GM18951 (cell line): ENCODE measurements at regions not wholly inside any gene's neighbourhood (a gene's known extent, or its start where the extent isn't known, plus 50 kb on each side); places are given as distances from the start of the nearest gene placed in this dataset.

ENCODE experiments used
- POLR2A ChIP-seq: IDR thresholded peaks from 4 replicates; pipeline ENCODE4 v1.6.1; 2011; ENCODE audit warnings: mild to moderate bottlenecking; ENCODE audit not compliant: insufficient read length, insufficient read depth; ENCODE audit errors: extremely low read depth
- in situ Hi-C: fragments of 300-500 bp; cut with MboI; formaldehyde crosslinking; loops from one replicate; pipeline ENCODE4 v1.12.0; 2022; ENCODE audit warnings: low sequenced_read_pairs, mixed read lengths, inconsistent platforms; ENCODE audit not compliant: unreplicated experiment

DNA sequence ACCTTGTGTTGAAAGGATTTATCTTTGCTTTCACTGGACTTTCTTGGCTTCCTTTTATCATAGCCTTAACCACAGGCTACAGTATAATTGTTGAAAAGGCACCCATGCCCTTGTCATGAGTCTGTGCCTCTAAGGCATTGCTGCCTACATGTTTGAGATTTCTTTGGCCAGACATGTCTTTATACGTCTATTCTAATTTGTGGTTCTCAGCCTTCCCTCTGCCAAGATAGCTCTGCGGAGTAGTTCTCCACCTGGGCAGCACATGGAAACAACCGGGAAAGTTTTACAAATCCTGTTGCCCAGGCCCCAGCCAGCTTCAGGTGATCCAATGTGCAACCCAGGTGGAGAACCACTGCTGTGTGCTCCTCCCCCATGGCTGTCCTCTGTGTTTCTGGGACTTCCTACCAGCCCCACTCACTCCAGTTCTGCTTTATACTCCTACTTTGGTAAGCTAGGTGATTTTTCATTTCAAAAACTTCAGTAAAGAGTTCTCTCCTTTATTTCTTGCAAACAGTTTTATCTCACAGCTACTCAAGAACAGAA lies 159.6 kb upstream of the MYLIP start:
- no peak for TF ChIP-seq POLR2A
- in situ Hi-C loops = no loop called here

DNA sequence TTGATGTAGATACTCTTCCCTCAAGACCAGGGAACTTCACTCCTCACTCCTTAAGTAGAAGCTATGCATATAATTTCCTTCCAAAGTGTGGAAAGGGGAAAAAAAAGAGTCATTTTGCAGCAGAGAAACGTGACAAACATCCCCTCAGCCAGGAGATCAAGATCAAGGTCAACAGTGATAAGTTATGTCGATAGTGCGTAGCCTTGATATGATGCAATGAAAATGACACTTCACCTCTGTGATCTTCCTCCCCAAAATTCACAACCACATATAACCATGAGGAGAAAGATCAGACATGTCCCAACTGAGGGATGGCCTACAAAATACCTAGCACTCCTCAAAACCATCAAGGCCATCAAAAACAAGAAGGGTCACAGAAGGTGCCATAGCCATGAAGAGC lies 160.4 kb upstream of the MYLIP start:
- TF ChIP-seq POLR2A = no peak
- in situ Hi-C loops = no loop called here

DNA sequence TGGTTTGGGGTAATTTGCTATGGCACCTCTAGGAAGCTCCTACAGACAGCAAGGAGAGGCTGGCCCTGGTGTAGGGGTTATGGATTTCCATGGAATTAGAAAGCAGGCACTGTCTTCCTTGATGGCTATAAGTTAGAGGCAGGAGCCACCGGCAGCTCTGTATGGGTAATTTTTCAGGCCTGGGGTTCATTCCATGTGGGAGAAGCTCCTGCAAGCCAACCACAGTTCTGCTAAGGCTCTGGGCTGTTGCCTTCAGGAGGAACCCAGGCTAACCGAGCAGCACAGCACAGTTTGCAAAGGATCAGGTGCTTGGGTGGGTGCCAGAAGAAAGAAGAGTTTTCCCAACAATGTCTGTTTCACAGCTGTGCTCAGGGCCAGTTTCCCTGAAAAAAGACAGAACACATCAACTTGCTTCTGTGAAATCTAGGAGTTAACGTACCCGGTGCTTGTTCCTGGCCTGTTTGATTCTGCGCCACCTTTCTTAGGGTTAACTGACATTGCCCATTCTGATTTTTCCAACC lies 162.8 kb upstream of the MYLIP start:
- TF ChIP-seq POLR2A = no peak
- in situ Hi-C loops = no loop called here

DNA sequence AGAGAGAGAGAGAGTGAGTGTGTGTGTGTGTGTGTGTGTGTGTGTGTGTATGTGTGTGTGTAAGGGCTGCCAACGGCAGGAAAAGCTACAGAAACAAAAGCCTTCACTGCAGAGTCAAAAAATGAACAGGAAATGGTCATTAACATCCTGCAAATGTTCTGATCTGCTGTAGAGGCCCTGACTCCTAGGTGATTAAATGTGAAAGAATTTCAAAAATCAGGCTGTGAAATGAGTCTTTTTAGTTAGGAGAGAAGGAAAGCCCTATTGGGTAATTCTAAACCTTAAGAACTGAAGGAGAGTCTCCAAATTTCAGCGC lies 166.5 kb upstream of the MYLIP start:
- in situ Hi-C loops = loop anchor here (5.0 kb wide), 1 partner anchor 200 kb away; no protein-coding TSS in a partner anchor
- no peak for TF ChIP-seq POLR2A

DNA sequence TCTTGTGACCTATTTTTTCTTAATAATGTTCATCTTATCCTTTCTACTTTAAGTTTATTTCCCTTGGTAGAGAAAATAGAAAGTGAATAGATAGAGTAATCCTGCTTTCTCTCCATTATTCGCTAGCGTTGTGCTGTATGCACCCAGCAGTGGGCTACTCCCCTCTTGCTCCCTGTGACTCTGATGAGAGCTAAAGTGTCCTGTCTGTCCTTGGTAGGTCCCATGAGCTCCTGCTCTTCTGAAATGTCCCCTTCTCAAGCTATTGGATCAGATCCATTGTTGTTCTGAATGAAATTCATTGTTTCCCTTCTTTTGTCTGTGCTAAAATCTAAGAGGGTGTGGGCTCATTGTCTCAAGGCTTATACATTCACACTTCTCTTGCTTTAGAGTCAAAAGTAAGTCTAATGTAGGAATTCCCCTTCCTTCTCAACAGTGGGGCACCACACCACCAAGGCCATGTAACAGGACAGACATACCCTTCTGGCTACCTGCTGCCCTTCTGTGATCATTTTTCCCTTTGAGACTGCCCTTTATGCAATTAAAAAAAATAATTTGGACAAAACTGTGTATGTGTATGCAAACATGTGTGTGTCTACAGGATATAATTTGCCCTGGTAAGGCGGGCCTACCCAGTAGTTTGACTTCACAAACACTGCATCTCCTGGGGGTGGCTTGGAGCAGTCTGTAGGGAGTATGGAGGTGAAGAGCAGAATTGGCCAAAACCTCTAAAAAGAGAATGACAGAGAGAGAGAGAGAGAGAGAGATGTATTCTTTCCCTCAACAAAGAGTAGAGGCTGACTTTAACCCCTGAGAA lies 167.0 kb upstream of the MYLIP start:
- TF ChIP-seq POLR2A = no peak
- in situ Hi-C loops = loop anchor here (5.0 kb wide), 1 partner anchor 200 kb away; no protein-coding TSS in a partner anchor

DNA sequence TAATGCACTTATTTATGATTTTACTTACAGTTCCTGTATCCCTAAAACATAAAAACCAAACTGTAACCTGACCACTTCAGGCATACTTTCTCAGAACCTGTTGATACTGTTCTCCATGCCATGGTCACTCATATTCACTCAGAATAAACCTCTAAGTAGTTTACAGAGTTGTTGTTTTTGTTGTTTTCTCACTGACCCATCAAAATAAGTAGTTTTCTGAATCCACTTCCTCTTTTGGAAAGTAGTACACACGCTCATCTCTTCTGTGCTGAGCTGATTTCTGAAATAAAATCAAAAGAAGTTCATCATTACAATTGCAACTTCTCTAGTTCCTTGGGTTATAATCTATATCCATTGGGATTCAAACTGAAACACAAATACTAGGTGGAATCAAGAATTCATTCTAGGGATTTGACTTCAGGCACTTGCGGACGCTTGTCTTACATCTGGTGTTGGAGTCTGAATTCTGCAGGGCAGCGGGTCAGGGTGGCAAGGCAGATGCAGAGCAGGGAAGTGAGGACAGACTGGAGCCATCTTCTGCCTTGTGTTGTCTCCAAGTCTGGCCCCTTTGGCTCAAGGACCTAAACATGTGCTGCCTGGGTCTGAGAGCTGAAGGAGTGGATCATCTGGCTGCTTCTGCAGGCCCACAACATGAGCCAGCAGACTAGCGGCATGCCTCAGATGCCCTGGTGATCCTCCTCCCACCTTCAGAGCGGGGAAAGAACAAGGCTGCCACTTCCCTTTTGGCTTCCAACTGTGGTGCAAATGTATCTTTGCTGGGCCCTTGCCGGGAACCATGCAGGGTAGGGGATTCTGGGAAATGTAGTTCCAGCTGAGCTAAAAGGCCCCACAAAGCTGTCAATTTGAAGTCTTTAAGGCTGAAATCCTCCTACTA lies 167.9 kb upstream of the MYLIP start:
- TF ChIP-seq POLR2A = no peak

DNA sequence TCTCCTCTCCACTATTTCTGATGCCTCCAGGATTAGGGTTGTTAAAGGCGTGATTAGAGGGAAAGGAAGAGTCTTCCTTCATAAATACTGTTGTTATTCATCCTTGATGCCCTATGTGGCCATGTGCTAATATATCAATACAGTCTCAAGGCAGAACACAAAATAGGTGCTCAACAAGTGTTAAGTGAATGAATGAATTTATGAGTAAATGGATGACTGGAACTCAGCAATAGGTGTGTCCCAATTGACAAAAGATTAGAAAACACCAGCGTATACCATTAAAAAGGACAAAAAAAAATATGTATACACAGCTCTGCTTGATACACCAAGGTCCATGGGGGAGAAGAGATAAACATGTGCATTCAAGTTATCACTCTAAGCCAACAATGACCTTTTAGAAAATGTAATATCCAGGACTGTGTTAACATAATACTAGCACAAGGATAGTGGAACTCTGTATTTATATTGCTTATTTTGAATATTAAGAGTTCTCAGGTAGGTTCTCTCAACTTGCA lies 171.2 kb upstream of the MYLIP start:
- TF ChIP-seq POLR2A = no peak
- in situ Hi-C loops = no loop called here

More for the DNA sequence above, 167.9 kb upstream of the MYLIP start:
- in situ Hi-C loops = loop anchor here (5.0 kb wide), 1 partner anchor 201 kb away; no protein-coding TSS in a partner anchor

DNA sequence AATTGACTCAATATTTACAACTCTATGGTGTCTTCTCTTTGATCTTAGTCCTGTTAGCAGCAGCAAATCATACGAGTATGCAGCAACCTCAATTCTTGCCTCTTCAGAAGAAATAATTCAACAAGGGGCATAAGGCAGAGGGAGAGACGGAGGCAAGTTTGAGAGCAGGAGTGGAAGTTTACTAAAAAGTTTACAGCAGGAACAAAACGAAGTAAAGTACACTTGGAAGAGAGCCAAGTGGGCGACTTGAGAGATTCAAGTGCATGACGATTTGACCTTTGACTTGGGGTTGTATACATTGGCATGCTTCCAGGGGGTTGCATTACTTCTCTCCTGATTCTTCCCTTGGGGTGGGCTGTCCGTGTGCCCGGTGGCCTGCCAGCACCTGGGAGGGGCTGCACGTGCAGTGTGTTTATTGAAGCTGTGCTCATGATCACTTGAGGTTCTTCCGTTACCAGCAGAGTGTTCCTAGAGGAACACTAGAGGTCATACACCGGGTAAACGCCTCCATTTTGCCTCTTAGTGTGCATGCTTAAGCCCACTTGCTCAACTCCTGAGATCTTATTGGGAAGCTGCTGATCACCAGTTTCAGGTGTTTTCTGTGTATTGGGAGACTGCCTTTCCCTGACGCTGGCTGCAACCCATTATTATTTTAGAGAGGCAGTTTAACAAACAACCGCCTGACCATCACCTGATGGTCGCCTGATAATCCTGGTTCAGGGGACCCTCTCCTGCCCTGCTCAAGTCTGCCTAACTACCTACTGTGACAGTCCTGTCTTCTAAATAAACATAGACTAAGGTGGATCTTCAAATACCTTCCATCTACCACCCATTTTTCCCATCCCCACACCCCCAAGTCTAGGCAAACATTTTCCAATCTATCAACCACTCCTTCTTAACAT lies 172.4 kb upstream of the MYLIP start:
- TF ChIP-seq POLR2A = no peak
- in situ Hi-C loops = no loop called here

DNA sequence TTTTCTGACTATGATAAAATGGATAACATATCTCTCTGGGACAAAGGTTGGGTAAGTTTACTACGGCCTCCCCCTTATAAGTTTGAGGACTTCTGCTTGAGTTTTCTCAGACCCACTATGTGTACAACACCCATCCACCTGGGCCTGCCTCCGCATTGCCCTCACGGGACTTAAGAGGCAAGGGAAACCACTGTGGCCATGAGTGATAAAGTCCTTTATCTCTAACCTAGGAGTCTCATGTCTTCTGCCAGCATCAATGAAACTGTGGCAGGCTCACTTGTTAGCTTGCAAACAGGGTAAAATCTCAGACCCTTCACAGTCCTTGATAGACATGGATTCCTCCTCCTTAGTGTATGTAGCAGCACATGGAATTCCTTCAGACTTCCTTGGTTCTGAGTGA lies 173.4 kb upstream of the MYLIP start:
- TF ChIP-seq POLR2A = no peak
- in situ Hi-C loops = no loop called here

DNA sequence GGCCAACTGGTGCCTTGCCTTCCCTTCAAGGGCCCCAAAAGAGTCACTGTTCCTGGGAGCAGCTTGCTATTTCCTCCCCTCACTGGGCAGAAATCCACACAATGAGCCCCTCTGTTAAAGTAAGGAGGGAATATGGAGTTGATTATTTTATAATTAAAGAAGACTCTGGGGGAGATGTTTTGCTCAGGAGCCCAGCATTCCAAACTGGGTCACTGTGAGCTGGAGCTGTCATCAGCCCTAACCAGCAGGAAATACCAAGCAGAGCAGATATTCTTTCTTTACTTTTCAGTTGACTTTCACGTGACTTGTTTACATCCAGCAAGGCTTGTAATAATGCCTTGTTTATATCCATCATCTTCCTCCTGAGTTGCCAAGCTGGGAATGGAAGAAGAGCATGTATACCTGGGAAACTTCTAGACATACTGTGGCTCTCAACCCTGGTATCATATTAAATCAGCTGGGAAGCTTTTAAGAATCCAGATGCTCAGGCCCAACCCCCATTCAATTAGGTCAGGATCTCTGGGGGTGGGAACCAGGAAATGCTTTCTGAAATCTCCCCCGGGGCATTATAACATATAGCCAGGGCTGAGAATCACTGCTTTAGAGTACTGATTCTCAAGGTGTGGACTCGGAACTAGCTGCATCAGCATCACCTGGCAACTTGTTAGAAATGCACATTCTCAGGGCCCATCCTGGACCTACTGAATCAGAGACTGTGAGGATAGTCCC lies 175.6 kb upstream of the MYLIP start:
- in situ Hi-C loops = no loop called here
- no peak for TF ChIP-seq POLR2A

DNA sequence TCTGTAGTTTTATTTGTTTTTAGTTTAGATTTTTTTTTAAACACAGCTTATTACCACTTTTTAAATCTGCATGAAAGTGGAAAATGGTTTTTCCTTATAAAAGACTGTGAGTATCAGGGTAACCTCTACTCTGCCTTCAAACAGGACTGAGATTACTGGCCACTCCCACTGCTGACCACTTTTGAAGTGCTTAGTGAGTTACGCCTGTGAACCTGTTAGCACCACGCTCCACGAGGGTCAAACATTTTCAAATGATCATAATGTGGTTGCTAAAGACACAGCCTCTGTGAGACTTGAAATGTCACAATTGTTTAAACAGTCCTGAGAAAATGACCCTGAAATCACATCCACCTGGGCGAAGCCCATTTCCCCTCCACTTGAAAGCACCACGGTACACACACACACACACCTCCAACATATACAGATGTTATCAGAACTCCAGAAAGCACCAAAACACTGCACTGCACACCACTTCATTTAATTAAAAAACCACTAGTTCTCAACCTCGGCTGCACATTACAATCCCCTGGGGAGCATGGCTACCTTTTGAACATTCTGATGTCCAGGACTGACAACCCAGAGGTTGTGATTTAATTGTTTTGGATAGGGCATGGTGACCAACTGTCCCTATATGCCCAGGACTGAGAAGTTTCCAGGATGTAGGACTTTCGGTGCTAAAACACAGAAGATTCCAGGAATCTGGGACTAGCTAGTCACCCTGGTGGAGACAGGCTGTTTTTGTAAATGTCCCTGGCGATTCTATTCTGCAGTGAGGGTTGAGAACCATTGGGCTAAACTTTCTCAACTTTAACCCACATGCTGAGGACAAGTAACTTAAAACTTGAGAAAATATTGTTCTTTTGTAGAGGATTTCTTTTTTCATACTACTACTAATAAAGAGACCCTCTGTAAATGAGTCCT lies 176.4 kb upstream of the MYLIP start:
- in situ Hi-C loops = no loop called here
- no peak for TF ChIP-seq POLR2A
